Calu3 (cell line): ENCODE measurements at regions not wholly inside any gene's neighbourhood (a gene's known extent, or its start where the extent isn't known, plus 50 kb on each side); places are given as distances from the start of the nearest gene placed in this dataset.

ENCODE experiments used
- BruUV-seq: library from RNA; stranded (reverse); fragments of 400-500 nt; replicated peaks from 2 replicates; lab custom pipeline; 2021; lab: Mats Ljungman, UMichigan
- CTCF ChIA-PET: fragments of 300-600 bp; sonication (Branson Sonifier 250); formaldehyde crosslinking; loops from one replicate; lab custom pipeline; 2022; ENCODE audit warnings: antibody characterized with exemption; lab: Charles Lee
- DNase-seq: peaks from one replicate; pipeline ENCODE4 v3.0.0; 2022
- H3K27ac Mint-ChIP-seq: one replicate; pipeline ENCODE4 v1.8.0; 2022; ENCODE audit warnings: mixed read lengths; ENCODE audit not compliant: unreplicated experiment
- H3K27me3 Mint-ChIP-seq: one replicate; pipeline ENCODE4 v1.8.0; 2022; ENCODE audit warnings: mixed read lengths; ENCODE audit not compliant: unreplicated experiment
- H3K36me3 Mint-ChIP-seq: one replicate; pipeline ENCODE4 v1.8.0; 2022; ENCODE audit warnings: mild to moderate bottlenecking, moderate library complexity, mixed read lengths; ENCODE audit not compliant: insufficient read depth, unreplicated experiment
- H3K4me1 Mint-ChIP-seq: one replicate; pipeline ENCODE4 v1.8.0; 2022; ENCODE audit warnings: mild to moderate bottlenecking, low read depth, mixed read lengths; ENCODE audit not compliant: unreplicated experiment
- H3K4me3 Mint-ChIP-seq: one replicate; pipeline ENCODE4 v1.8.0; 2022; ENCODE audit warnings: mild to moderate bottlenecking, low read depth, moderate library complexity, mixed read lengths; ENCODE audit not compliant: unreplicated experiment
- H3K9me3 Mint-ChIP-seq: one replicate; pipeline ENCODE4 v1.8.0; 2022; ENCODE audit warnings: low read depth, mixed read lengths; ENCODE audit not compliant: unreplicated experiment
- intact Hi-C: fragments of 100-400 bp; cut with micrococcal nuclease; formaldehyde crosslinking; loops from one replicate; pipeline ENCODE4 v1.10.0; 2022; ENCODE audit not compliant: unreplicated experiment
- TF ChIP-seq, protein P1 (sequence below): fragments of 200-600 bp; IDR thresholded peaks from one replicate; pipeline ENCODE4 v1.8.0; 2022; ENCODE audit warnings: antibody characterized with exemption; ENCODE audit not compliant: unreplicated experiment

DNA sequence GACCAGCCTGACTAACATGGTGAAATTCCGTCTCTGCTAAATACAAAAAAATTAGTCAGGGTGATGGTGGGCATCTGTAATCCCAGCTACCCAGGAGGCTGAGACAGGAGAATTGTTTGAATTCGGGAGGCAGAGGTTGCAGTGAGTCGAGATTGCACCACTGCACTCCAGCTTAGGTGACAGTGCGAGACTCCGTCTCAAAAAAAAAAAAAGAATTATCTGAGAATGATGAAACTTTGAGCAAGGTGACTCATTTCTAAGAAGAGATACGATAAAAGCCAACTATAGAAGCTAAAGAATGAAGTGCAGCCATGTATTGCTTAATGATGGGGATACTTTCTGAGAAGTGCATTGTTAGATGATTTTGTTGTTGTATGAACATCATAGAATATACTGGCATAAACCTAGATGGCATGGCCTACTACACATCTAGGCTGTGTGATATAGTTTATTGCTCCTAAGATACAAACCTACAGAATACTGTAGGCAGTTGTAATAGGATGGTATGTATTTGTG is 64.7 kb downstream of the SNRPE start:
- BruUV-seq = no TSS peak
- no peak for DNase-seq
- Mint-ChIP-seq H3K27me3 (no peaks in the 10 kb centered on the region), H3K36me3 (no peaks in the 10 kb centered on the region), H3K9me3 (no peaks in the 10 kb centered on the region), H3K4me3 (no peak overlapping the region), H3K27ac (no peak overlapping the region), H3K4me1 (peaks cover 12% of the 10 kb centered on the region)
- CTCF ChIA-PET = no interaction called here
- TF ChIP-seq, protein P1, sequence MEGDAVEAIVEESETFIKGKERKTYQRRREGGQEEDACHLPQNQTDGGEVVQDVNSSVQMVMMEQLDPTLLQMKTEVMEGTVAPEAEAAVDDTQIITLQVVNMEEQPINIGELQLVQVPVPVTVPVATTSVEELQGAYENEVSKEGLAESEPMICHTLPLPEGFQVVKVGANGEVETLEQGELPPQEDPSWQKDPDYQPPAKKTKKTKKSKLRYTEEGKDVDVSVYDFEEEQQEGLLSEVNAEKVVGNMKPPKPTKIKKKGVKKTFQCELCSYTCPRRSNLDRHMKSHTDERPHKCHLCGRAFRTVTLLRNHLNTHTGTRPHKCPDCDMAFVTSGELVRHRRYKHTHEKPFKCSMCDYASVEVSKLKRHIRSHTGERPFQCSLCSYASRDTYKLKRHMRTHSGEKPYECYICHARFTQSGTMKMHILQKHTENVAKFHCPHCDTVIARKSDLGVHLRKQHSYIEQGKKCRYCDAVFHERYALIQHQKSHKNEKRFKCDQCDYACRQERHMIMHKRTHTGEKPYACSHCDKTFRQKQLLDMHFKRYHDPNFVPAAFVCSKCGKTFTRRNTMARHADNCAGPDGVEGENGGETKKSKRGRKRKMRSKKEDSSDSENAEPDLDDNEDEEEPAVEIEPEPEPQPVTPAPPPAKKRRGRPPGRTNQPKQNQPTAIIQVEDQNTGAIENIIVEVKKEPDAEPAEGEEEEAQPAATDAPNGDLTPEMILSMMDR = no peak
- intact Hi-C loops = no loop called here

DNA sequence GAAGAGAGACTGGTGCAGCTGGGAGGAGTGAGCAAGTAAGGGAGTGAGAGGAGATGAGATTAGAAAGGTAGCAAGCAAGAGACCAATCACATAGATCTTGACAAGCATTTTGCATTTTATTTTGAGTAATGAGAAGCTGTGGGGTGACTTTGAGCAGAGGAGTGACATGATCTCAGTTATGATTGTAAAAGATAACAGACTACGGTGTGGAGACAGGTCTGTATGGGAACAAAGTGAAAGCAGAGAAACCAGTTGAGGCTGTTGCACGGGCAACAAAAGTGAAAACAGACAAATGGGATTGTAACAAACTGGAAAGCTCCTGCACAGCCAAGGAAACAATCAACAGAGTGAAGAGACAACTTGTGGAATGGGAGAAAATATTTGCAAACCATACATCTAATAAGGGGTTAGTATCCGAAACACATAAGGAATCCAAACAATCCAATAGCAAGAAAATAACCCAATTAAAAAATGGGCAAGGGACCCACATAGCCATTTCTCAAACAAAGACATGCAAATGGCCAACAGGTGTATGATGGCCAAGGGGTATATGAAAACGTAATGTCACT is 68.4 kb downstream of the SNRPE start:
- intact Hi-C loops = no loop called here
- no TSS peak for BruUV-seq
- no peak for DNase-seq
- H3K27ac Mint-ChIP-seq = no peak overlapping the region
- H3K27me3 Mint-ChIP-seq = peaks cover 18% of the 10 kb centered on the region
- CTCF ChIA-PET = no interaction called here
- H3K4me1 Mint-ChIP-seq = peaks cover 12% of the 10 kb centered on the region
- H3K9me3 Mint-ChIP-seq = no peaks in the 10 kb centered on the region
- no peaks in the 10 kb centered on the region for H3K36me3 Mint-ChIP-seq
- TF ChIP-seq, protein P1 = no peak
- H3K4me3 Mint-ChIP-seq = no peak overlapping the region

DNA sequence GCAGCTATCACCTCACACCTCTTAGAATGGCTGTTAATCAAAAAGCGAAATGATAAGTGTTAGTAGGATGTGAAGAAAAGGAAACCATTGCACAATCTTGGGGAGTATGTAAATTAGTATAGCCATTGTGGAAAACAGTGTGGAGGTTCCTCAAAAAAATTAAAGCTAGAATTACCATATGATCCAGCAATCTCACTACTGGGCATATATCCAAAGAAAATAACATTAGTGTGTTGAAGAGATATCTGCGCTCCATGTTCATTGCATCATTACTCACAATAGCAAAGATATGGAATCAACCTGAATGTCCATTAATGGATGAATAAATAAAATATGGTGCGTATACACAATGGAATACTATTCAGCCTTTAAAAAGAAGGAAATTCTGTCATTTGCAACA is 68.9 kb downstream of the SNRPE start:
- TF ChIP-seq, protein P1 = no peak
- Mint-ChIP-seq H3K4me1 (peaks cover 12% of the 10 kb centered on the region), H3K27me3 (peaks cover 23% of the 10 kb centered on the region), H3K9me3 (no peaks in the 10 kb centered on the region), H3K27ac (no peak overlapping the region), H3K4me3 (no peak overlapping the region), H3K36me3 (no peaks in the 10 kb centered on the region)
- no peak for DNase-seq
- CTCF ChIA-PET = no interaction called here
- intact Hi-C loops = no loop called here
- no TSS peak for BruUV-seq

DNA sequence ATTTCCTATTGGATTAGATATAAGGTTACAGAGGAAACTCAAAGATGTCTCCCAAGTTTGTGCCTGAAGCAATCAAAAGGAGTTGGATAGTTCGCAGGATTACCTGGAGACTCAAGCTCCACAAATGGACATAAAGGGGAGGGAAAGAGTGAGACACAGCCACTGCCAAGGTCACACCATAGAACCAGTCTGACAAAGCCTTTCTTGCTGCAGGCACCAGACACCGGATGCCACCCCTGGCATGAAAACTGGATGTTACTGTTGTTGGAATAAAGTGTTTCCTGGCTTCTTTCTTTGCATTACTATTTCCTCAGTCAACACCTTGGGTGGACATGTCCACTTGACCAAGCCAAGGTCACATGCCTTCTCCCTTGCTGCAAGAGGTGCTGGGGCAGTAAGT is 70.6 kb downstream of the SNRPE start:
- CTCF ChIA-PET = no interaction called here

More for the DNA sequence above, 70.6 kb downstream of the SNRPE start:
- H3K36me3 Mint-ChIP-seq = no peaks in the 10 kb centered on the region
- intact Hi-C loops = no loop called here
- peaks cover 12% of the 10 kb centered on the region for H3K4me1 Mint-ChIP-seq
- no TSS peak for BruUV-seq
- TF ChIP-seq, protein P1 = no peak
- DNase-seq = peak; percentile 3
- H3K4me3 Mint-ChIP-seq = no peak overlapping the region
- H3K27ac Mint-ChIP-seq = no peak overlapping the region
- peaks cover 38% of the 10 kb centered on the region for H3K27me3 Mint-ChIP-seq
- H3K9me3 Mint-ChIP-seq = no peaks in the 10 kb centered on the region
